ENCODE measurements at regions not wholly inside any gene's neighbourhood (a gene's known extent, or its start where the extent isn't known, plus 50 kb on each side); places are given as distances from the start of the nearest gene placed in this dataset.

GRCh38 chr1:220344745-220345144 is 72.5 kb upstream of the RAB3GAP2 start:
- Histone ChIP-seq H3K27me3 (replicated peaks; ENCODE audit: insufficient read depth) (0 out of 2 replicates have a peak, but pooled peaks cover 6% of the 10 kb centered on the region), H3K4me3 (no peak overlapping the region), H3K9ac (no peak overlapping the region), H3K79me2 (ENCODE audit: insufficient read depth) (no peaks in the 10 kb centered on the region), H3F3A (ENCODE audit: insufficient read depth) (no peaks in the 10 kb centered on the region), H3K36me3 (ENCODE audit: low read depth) (no peaks in the 10 kb centered on the region), H4K20me1 (ENCODE audit: insufficient read depth) (no peaks in the 10 kb centered on the region), H3K9me2 (ENCODE audit: insufficient read depth) (peaks cover 4% of the 10 kb centered on the region; the same call in 1 of the 2 replicates), H3K4me2 (ENCODE audit: unreplicated experiment) (no peak overlapping the region), H3K27ac (no peak overlapping the region), H3K9me3 (ENCODE audit: low read depth) (no peaks in the 10 kb centered on the region), H2AFZ (no peak overlapping the region), H3K4me1 (ENCODE audit: insufficient read depth) (no peaks in the 10 kb centered on the region)
- in situ Hi-C loops (cut with MboI) = no loop called here
- 70 to 74% methylated on average over 3 of the region's 3 CpGs for WGBS, 2 experiments (ENCODE audit: low coverage in 1 of 2, low lambda C conversion rate in 2 of 2, missing lambda C conversion rate in 2 of 2)
- TF ChIP-seq EZH2 (IDR thresholded peaks at IDR 0.05; ENCODE audit: insufficient read depth, poor library complexity, severe bottlenecking) = no peak
- no peak for TF ChIP-seq EZH2phosphoT487 (IDR thresholded peaks at IDR 0.05; ENCODE audit: insufficient read depth, low read depth)
- DNase-seq = no peak

- TF ChIP-seq EZH2phosphoT487 (IDR thresholded peaks at IDR 0.05; ENCODE audit: insufficient read depth, low read depth) = no peak
- no peak for TF ChIP-seq EZH2 (IDR thresholded peaks at IDR 0.05; ENCODE audit: insufficient read depth, poor library complexity, severe bottlenecking)
- Histone ChIP-seq H3K9me2 (ENCODE audit: insufficient read depth) (peaks cover 4% of the 10 kb centered on the region; the same call in 1 of the 2 replicates), H3K27me3 (replicated peaks; ENCODE audit: insufficient read depth) (0 out of 2 replicates have a peak, but pooled peaks cover 4% of the 10 kb centered on the region), H3K36me3 (ENCODE audit: low read depth) (no peaks in the 10 kb centered on the region), H4K20me1 (ENCODE audit: insufficient read depth) (no peaks in the 10 kb centered on the region), H3K9ac (no peak overlapping the region), H3K9me3 (ENCODE audit: low read depth) (no peaks in the 10 kb centered on the region), H3F3A (ENCODE audit: insufficient read depth) (no peaks in the 10 kb centered on the region), H3K79me2 (ENCODE audit: insufficient read depth) (no peaks in the 10 kb centered on the region), H3K27ac (no peak overlapping the region), H2AFZ (no peak overlapping the region), H3K4me1 (ENCODE audit: insufficient read depth) (no peaks in the 10 kb centered on the region), H3K4me3 (no peak overlapping the region), H3K4me2 (ENCODE audit: unreplicated experiment) (no peak overlapping the region)
- peak; percentile 62 for DNase-seq
- 32 to 40% methylated on average over 5 of the region's 5 CpGs for WGBS, 2 experiments (ENCODE audit: low coverage in 1 of 2, low lambda C conversion rate in 2 of 2, missing lambda C conversion rate in 2 of 2)
- in situ Hi-C loops (cut with MboI) = no loop called here
Measured at GRCh38 chr1:220342853-220343252, 70.6 kb upstream of the RAB3GAP2 start.

DNA sequence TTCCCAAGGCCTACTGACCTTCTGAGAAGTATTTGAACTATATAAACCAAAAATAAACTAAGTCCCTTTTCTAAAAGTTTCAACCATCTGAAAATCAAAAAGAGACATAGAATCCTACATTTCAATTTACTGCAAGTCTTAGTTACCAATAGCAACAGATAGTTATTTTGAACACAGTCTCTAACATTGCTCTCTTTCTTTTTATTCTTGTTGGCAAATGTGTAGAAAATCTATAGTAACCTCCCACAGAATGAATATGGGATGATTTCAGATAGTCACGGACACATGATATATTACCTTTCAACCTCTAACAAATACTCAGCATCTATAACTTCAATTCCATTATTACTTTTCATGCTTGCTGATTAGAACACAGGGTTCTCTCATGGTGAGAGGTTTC is 68.9 kb upstream of the RAB3GAP2 start:
- H2AFZ ChIP-seq = no peak overlapping the region
- 23 to 32% methylated on average over 1 of the region's 1 CpG for WGBS, 2 experiments (ENCODE audit: low coverage in 1 of 2, low lambda C conversion rate in 2 of 2, missing lambda C conversion rate in 2 of 2)
- H3K36me3 ChIP-seq (ENCODE audit: low read depth) = no peaks in the 10 kb centered on the region
- no peaks in the 10 kb centered on the region for H3F3A ChIP-seq (ENCODE audit: insufficient read depth)
- no peak overlapping the region for H3K4me2 ChIP-seq (ENCODE audit: unreplicated experiment)
- H3K9me3 ChIP-seq (ENCODE audit: low read depth) = no peaks in the 10 kb centered on the region
- 0 out of 2 replicates have a peak, but pooled peaks cover 4% of the 10 kb centered on the region for H3K27me3 ChIP-seq (replicated peaks; ENCODE audit: insufficient read depth)
- H3K4me3 ChIP-seq = no peak overlapping the region
- in situ Hi-C loops (cut with MboI) = no loop called here
- DNase-seq = no peak
- no peak overlapping the region for H3K9ac ChIP-seq
- H3K79me2 ChIP-seq (ENCODE audit: insufficient read depth) = no peaks in the 10 kb centered on the region
- no peak for TF ChIP-seq EZH2 (IDR thresholded peaks at IDR 0.05; ENCODE audit: insufficient read depth, poor library complexity, severe bottlenecking)
- no peak for TF ChIP-seq EZH2phosphoT487 (IDR thresholded peaks at IDR 0.05; ENCODE audit: insufficient read depth, low read depth)
- H3K4me1 ChIP-seq (ENCODE audit: insufficient read depth) = no peaks in the 10 kb centered on the region
- H3K9me2 ChIP-seq (ENCODE audit: insufficient read depth) = peaks cover 4% of the 10 kb centered on the region; the same call in 1 of the 2 replicates
- H3K27ac ChIP-seq = no peak overlapping the region
- H4K20me1 ChIP-seq (ENCODE audit: insufficient read depth) = no peaks in the 10 kb centered on the region

- H2AFZ ChIP-seq = no peak overlapping the region
- no peak overlapping the region for H3K4me2 ChIP-seq (ENCODE audit: unreplicated experiment)
- H3K4me1 ChIP-seq (ENCODE audit: insufficient read depth) = no peaks in the 10 kb centered on the region
- no peaks in the 10 kb centered on the region for H3K79me2 ChIP-seq (ENCODE audit: insufficient read depth)
- H3K9me2 ChIP-seq (ENCODE audit: insufficient read depth) = no peaks in the 10 kb centered on the region
- H4K20me1 ChIP-seq (ENCODE audit: insufficient read depth) = no peaks in the 10 kb centered on the region
- H3K27me3 ChIP-seq (replicated peaks; ENCODE audit: insufficient read depth) = no peaks in the 10 kb centered on the region
- no peaks in the 10 kb centered on the region for H3F3A ChIP-seq (ENCODE audit: insufficient read depth)
- in situ Hi-C loops (cut with MboI) = no loop called here
- H3K36me3 ChIP-seq (ENCODE audit: low read depth) = no peaks in the 10 kb centered on the region
- no peak overlapping the region for H3K9ac ChIP-seq
- 81 to 92% methylated on average over 1 of the region's 1 CpG for WGBS, 2 experiments (ENCODE audit: low coverage in 1 of 2, low lambda C conversion rate in 2 of 2, missing lambda C conversion rate in 2 of 2)
- DNase-seq = peak; percentile 14
- no peak overlapping the region for H3K27ac ChIP-seq
- TF ChIP-seq EZH2phosphoT487 (IDR thresholded peaks at IDR 0.05; ENCODE audit: insufficient read depth, low read depth) = no peak
- TF ChIP-seq EZH2 (IDR thresholded peaks at IDR 0.05; ENCODE audit: insufficient read depth, poor library complexity, severe bottlenecking) = no peak
- H3K4me3 ChIP-seq = no peak overlapping the region
- H3K9me3 ChIP-seq (ENCODE audit: low read depth) = no peaks in the 10 kb centered on the region
Measured at GRCh38 chr1:220339581-220339980, 67.3 kb upstream of the RAB3GAP2 start.

DNA sequence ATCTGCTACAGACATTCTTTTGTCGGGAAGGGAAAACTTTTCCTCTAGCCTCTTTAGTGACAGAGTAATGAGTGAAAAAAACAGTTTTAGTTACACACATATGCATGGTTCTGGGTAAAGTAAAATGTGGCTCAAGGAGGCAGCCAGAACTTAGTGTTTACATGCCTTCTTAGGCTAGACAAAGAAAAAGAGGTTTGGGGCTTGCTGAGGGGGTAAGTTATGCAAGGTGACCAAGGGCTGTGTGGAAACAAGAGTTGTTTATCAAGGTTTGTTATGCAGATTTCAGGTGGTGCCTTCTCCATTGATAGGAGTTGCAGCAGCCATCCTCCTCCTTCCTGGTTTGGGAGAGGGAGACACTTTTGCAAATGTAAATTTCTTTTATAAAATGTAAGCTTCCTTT is 66.5 kb upstream of the RAB3GAP2 start:
- H3K36me3 ChIP-seq (ENCODE audit: low read depth) = no peaks in the 10 kb centered on the region
- H3K4me2 ChIP-seq (ENCODE audit: unreplicated experiment) = no peak overlapping the region
- TF ChIP-seq EZH2 (IDR thresholded peaks at IDR 0.05; ENCODE audit: insufficient read depth, poor library complexity, severe bottlenecking) = no peak
- TF ChIP-seq EZH2phosphoT487 (IDR thresholded peaks at IDR 0.05; ENCODE audit: insufficient read depth, low read depth) = no peak
- no peaks in the 10 kb centered on the region for H3F3A ChIP-seq (ENCODE audit: insufficient read depth)
- H3K9me2 ChIP-seq (ENCODE audit: insufficient read depth) = no peaks in the 10 kb centered on the region
- 85 to 96% methylated on average over 1 of the region's 1 CpG for WGBS, 2 experiments (ENCODE audit: low coverage in 1 of 2, low lambda C conversion rate in 2 of 2, missing lambda C conversion rate in 2 of 2)
- DNase-seq = no peak
- no peaks in the 10 kb centered on the region for H3K4me1 ChIP-seq (ENCODE audit: insufficient read depth)
- H3K9ac ChIP-seq = no peak overlapping the region
- H3K4me3 ChIP-seq = no peak overlapping the region
- no peak overlapping the region for H2AFZ ChIP-seq
- H3K79me2 ChIP-seq (ENCODE audit: insufficient read depth) = no peaks in the 10 kb centered on the region
- no peaks in the 10 kb centered on the region for H4K20me1 ChIP-seq (ENCODE audit: insufficient read depth)
- H3K27ac ChIP-seq = no peak overlapping the region
- H3K9me3 ChIP-seq (ENCODE audit: low read depth) = no peaks in the 10 kb centered on the region
- in situ Hi-C loops (cut with MboI) = no loop called here
- H3K27me3 ChIP-seq (replicated peaks; ENCODE audit: insufficient read depth) = no peaks in the 10 kb centered on the region
